HG02588 (cell line): ENCODE measurements at regions not wholly inside any gene's neighbourhood (a gene's known extent, or its start where the extent isn't known, plus 50 kb on each side); places are given as distances from the start of the nearest gene placed in this dataset.
"Not testable (repeated sequence)": the region's sequence is repeated elsewhere in the genome, so short reads cannot be mapped to it uniquely, and the experiment has no call there.

Experiments
- ATAC-seq: cut with Tn5 transposase; IDR thresholded peaks from one replicate; pipeline ENCODE4 v1.9.1; 2021; ENCODE audit warnings: mild to moderate bottlenecking, moderate library complexity; ENCODE audit not compliant: unreplicated experiment

DNA sequence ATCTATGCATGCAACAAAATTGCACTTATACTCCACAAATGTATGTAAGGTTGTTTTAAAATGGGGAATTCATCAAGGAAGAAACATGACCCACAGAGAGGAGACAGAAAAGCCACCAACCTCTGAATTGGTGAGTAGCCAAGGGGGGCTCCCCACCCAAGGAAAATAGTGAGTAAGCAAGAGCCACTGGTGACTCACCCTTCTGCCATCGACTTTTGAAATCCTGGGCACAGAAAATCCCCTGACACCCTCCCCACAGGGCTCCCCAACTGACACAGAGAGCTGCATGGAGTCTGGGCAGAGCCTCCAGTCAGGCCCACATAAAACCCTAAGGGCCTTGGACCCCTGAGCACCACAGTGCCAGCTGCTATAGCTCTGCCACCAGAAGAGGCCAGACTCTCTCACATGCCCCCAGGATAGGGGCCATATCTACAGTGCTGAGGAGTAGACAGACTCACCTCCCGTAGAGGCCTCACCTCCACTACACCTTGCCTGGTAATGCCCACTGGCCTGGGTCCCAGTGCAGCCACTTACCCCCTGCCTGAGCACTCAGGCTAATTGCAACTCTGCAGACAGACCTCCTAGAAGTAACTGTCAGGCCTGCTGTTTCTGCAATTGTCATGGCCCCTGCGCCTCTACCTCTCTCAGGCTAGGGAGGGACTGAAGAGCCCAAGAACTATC lies 244.7 kb upstream of the WSB1 start:
- ATAC-seq, result no peak

- no peak for ATAC-seq
Measured at GRCh38 chr17:27065588-27065987, 228.3 kb upstream of the WSB1 start.

DNA sequence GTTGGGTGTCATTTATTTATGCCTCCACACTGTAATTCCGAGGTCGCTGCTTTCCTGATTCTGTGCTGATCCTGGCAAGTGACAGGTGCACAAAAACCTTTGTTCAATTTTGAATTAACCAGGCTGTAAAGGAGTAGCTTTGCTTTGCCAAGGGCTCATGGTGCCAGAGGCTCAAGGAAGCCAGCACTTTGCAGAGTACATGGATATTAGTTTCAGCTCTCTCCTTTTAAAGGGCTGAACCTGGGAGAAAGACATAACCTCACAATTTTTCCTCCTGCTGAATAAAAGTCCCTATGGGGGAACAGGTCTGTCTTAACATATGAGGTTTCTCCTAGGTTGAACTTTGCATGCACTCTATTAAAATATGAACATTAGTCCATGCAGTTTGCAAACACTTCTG lies 227.6 kb upstream of the WSB1 start:
- no peak for ATAC-seq

DNA sequence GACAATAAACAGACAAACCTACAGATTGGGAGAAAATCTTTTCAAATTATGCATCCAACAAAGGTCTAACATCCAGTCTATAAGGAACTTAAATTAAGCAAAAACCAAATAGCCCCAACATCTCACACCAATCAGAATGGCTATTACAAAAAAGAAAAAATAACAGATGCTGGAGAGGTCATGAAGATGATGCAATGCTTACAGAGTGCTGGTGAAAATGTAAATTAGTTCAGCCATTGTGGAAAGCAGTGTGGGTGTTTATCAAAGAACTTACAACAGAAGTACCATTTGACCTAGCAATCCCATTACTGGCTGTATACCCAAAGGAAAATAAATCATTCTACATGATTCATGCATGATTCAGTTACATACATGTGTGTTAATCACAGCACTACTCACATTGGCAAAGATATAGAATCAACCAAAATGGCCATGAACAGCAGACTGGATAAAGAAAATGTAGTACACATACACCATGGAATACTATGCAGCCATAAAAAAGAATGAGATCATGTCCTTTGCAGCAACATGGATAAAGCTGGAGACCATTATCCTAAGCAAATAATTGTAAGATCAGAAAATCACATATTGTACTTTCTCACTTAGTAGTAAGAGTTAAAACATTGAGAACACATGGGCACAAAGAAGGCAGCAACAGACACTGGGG lies 223.9 kb upstream of the WSB1 start:
- ATAC-seq, result no peak

- no peak for ATAC-seq
Measured at GRCh38 chr17:27070836-27071235, 223.1 kb upstream of the WSB1 start.

- ATAC-seq, result no peak
Measured at GRCh38 chr17:27072885-27073284, 221.0 kb upstream of the WSB1 start.

DNA sequence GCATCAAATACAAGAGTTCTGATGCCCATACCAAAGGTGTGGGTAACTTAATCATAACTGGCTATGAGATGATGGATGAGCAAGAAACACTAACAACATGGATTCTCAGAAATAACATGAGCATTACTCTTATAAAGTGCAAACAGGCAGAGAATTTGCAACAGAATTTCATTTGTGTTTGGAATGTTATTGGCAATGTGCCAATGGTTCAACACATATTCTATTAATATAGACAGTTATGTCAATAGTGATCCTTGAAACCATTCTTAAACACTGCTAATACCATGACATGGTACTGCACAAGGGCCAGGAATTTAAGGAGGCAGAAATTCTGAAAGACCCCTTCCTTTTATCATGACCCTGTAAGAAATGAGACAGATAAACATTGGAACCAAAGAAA lies 217.1 kb upstream of the WSB1 start:
- ATAC-seq, result no peak

- ATAC-seq, result no peak
Measured at GRCh38 chr17:27078296-27078695, 215.6 kb upstream of the WSB1 start.

GRCh38 chr17:27079660-27080059 lies 214.3 kb upstream of the WSB1 start:
- ATAC-seq, result no peak

DNA sequence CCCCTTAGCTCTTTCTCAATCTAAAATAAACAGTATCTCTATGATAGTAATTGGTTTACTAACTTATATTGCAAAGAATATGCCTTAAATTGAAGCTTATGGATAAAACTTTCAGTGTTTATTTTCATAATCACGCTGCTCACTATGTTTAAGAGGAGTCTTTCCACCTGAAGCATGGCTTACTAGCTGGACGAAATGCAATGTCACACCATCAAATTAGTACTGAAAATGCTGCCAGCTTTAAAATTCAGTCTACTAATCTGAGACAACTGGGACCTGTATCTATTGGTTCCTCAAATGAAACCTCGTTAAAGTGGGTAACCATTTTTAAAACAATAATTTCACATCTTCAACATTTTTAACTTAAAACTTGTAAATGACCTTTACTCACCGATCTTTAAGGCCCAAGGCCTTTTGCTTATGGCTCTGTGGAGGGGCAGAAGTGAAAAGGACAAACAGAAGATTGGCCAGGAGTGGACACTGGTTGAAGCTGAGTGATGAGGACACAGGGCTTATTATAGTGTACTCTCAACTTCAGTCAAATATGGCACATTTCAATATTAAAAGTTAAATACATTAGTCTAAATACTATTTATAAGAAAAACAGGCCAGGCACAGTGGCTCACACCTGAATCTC lies 212.8 kb upstream of the WSB1 start:
- ATAC-seq, result no peak

- ATAC-seq, result no peak
Measured at GRCh38 chr17:27082023-27082774, 211.7 kb upstream of the WSB1 start.

DNA sequence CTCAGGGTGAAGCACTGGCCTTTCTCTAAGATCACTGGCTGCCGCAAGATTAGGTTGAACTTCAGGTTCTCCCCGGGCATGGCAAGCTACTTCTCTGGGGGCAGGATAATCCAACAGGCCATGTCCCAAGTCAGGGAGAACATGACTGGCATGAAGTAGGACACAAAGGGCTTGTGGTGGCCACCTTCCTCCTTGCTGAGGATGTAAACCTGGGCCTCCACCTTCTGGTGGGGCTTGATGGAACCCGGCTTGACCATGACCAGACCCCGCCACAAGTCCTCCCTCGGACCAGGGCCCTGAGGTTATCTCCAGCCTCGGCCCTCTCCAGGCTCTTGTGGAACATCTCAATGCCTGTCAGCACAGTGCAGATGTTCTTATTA lies 211.1 kb upstream of the WSB1 start:
- no peak for ATAC-seq

DNA sequence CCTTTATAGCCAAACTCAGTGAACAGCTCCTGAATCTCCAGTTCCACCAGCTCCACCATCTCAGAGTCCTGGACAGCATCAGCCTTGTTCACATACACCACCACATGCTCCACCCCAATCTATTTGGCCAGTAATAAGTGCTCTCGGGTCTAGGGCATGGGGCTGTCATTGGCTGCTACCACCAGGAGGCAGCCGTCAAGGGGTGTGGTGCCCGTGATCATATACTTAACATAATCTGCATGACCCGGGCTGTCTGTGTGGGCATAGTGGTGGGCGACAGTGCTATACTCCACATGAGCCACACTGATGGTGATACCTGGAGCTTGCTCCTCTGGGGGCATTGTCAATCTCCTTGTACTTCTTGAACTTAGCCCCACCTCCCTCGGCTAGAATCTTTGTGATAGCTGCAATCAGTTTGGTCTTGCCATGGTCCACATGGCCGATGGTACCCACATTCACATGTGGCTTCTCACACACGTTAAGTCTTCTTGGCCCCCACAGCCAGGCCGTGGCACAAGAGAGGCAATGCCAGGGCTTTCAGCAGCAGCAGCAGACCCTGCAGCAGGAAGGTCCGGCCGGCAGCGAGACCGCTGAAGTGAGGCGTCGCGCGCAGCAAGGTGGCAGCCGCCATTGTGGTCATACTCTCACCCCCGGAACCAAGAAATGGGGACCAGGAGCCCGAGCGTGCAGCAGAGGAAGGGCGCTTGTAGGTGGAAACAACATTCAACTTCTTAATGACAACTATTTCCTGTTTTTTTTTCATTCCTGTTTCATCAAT lies 210.3 kb upstream of the WSB1 start:
- ATAC-seq, result no peak

- ATAC-seq, result no peak
Measured at GRCh38 chr17:27085517-27085916, 208.4 kb upstream of the WSB1 start.

- ATAC-seq, result no peak
Measured at GRCh38 chr17:27086526-27086925, 207.4 kb upstream of the WSB1 start.

GRCh38 chr17:27087935-27088766 lies 205.8 kb upstream of the WSB1 start:
- no peak for ATAC-seq

- ATAC-seq, result no peak
Measured at GRCh38 chr17:27088767-27089078, 205.2 kb upstream of the WSB1 start.

- ATAC-seq, result not testable (repeated sequence)
Measured at GRCh38 chr17:27089079-27089928, 204.6 kb upstream of the WSB1 start.

DNA sequence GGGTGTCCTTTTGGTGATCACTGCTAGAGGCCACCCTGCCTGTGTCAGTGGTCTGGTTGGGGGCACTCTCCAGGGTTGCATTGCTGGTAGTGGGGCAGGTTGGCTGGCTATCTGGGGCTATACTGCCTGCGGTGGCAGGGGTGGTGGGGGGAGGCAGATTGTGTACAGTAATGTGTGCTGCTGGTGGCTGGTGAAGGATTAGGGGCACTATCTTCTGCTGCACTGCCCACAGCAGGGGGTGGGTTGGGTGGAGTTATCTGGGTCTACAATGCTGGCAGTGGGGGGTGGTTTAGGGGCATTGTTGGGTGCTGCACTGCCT lies 204.0 kb upstream of the WSB1 start:
- ATAC-seq, result no peak
